H9 (cell line): ENCODE measurements at regions not wholly inside any gene's neighbourhood (a gene's known extent, or its start where the extent isn't known, plus 50 kb on each side); places are given as distances from the start of the nearest gene placed in this dataset.
A peak's percentile ranks its signal among the peaks of the same experiment; 100 is the strongest.

Experiments used
- DNase-seq: peaks from one replicate; pipeline ENCODE4 v3.0.0-alpha.2; 2017
- H2AFZ ChIP-seq: one replicate; pipeline ENCODE4 v1.6.1; 2013; ENCODE audit warnings: mild to moderate bottlenecking, low read length, control low read depth, moderate library complexity
- H2AK5ac ChIP-seq: 2 replicates; pipeline ENCODE4 v1.6.1; 2013; ENCODE audit warnings: low read length, control low read depth, mixed read lengths; ENCODE audit not compliant: insufficient read length
- H2BK120ac ChIP-seq: one replicate; pipeline ENCODE4 v1.6.1; 2013; ENCODE audit warnings: low read depth, mild to moderate bottlenecking, low read length, control low read depth, inconsistent platforms; ENCODE audit not compliant: poor library complexity, severe bottlenecking
- H2BK12ac ChIP-seq: 2 replicates; pipeline ENCODE4 v1.6.1; 2013; ENCODE audit warnings: low read length, control low read depth, mixed read lengths, low read depth; ENCODE audit not compliant: insufficient read length
- H2BK15ac ChIP-seq: 2 replicates; pipeline ENCODE4 v1.6.1; 2013; ENCODE audit warnings: low read depth, low read length, control low read depth
- H2BK20ac ChIP-seq: one replicate; pipeline ENCODE4 v1.6.1; 2013; ENCODE audit warnings: low read depth, mild to moderate bottlenecking, low read length, control low read depth, inconsistent platforms; ENCODE audit not compliant: poor library complexity, severe bottlenecking
- H2BK5ac ChIP-seq: 2 replicates; pipeline ENCODE4 v1.6.1; 2013; ENCODE audit warnings: low read length, control low read depth, mixed read lengths; ENCODE audit not compliant: insufficient read length
- H3K14ac ChIP-seq: 2 replicates; pipeline ENCODE4 v1.6.1; 2013; ENCODE audit warnings: low read length, control low read depth; ENCODE audit not compliant: insufficient read depth
- H3K18ac ChIP-seq: 2 replicates; pipeline ENCODE4 v1.6.1; 2013; ENCODE audit warnings: low read depth, mild to moderate bottlenecking, mixed read lengths, low read length, control low read depth; ENCODE audit not compliant: insufficient read length
- H3K23ac ChIP-seq: 2 replicates; pipeline ENCODE4 v1.6.1; 2013; ENCODE audit warnings: low read length, control low read depth, mixed read lengths, low read depth; ENCODE audit not compliant: insufficient read length
- H3K23me2 ChIP-seq: 2 replicates; pipeline ENCODE4 v1.6.1; 2013; ENCODE audit warnings: low read depth, mild to moderate bottlenecking, mixed read lengths, low read length, control low read depth; ENCODE audit not compliant: insufficient read length, poor library complexity, severe bottlenecking
- H3K27ac ChIP-seq: 2 replicates; pipeline ENCODE4 v1.5.1; 2013; ENCODE audit warnings: low read length, control low read depth, mixed read lengths, low read depth; ENCODE audit not compliant: insufficient read length
- H3K27me3 ChIP-seq: 2 replicates; pipeline ENCODE4 v1.6.1; 2013; ENCODE audit warnings: low read length, control low read depth, inconsistent platforms; ENCODE audit not compliant: insufficient read depth
- H3K4ac ChIP-seq: 2 replicates; pipeline ENCODE4 v1.6.1; 2013; ENCODE audit warnings: low read depth, mild to moderate bottlenecking, control low read depth, inconsistent platforms, low read length, moderate library complexity
- H3K4me1 ChIP-seq: 2 replicates; pipeline ENCODE4 v1.6.1; 2013; ENCODE audit warnings: low read length, control low read depth, inconsistent platforms; ENCODE audit not compliant: insufficient read depth
- H3K4me2 ChIP-seq: 2 replicates; pipeline ENCODE4 v1.6.1; 2013; ENCODE audit warnings: low read length, control low read depth, mixed read lengths; ENCODE audit not compliant: insufficient read length, insufficient read depth
- H3K56ac ChIP-seq: 2 replicates; pipeline ENCODE4 v1.6.1; 2013; ENCODE audit warnings: low read depth, mild to moderate bottlenecking, mixed read lengths, low read length, control low read depth; ENCODE audit not compliant: insufficient read length
- H3K79me1 ChIP-seq: 2 replicates; pipeline ENCODE4 v1.6.1; 2013; ENCODE audit warnings: low read depth, mild to moderate bottlenecking, moderate library complexity, low read length, control low read depth, inconsistent platforms; ENCODE audit not compliant: insufficient read depth, poor library complexity, severe bottlenecking
- H3K79me2 ChIP-seq: 2 replicates; pipeline ENCODE4 v1.6.1; 2013; ENCODE audit warnings: low read length, control low read depth, inconsistent platforms; ENCODE audit not compliant: insufficient read depth
- H3K9ac ChIP-seq: 2 replicates; pipeline ENCODE4 v1.6.1; 2013; ENCODE audit warnings: low read length, control low read depth, mixed read lengths; ENCODE audit not compliant: insufficient read length; ENCODE audit errors: extremely low read depth
- H3K9me3 ChIP-seq: one replicate; pipeline ENCODE4 v1.6.1; 2013; ENCODE audit warnings: low read depth, low read length, inconsistent platforms; ENCODE audit not compliant: control insufficient read depth
- H3T11ph ChIP-seq: one replicate; pipeline ENCODE4 v1.6.1; 2013; ENCODE audit warnings: mild to moderate bottlenecking, low read length, control low read depth, inconsistent platforms
- H4K20me1 ChIP-seq: one replicate; pipeline ENCODE4 v1.6.1; 2013; ENCODE audit not compliant: control insufficient read depth, insufficient read length, insufficient read depth
- H4K5ac ChIP-seq: 2 replicates; pipeline ENCODE4 v1.6.1; 2013; ENCODE audit warnings: low read depth, mild to moderate bottlenecking, mixed read lengths, low read length, control low read depth; ENCODE audit not compliant: insufficient read length
- H4K8ac ChIP-seq: replicated peaks from 2 replicates; pipeline ENCODE4 v1.6.1; 2013; ENCODE audit warnings: low read length, control low read depth, mixed read lengths, low read depth; ENCODE audit not compliant: insufficient read length
- H4K91ac ChIP-seq: 2 replicates; pipeline ENCODE4 v1.6.1; 2013; ENCODE audit warnings: low read depth, mild to moderate bottlenecking, moderate library complexity, mixed read lengths, low read length, control low read depth; ENCODE audit not compliant: insufficient read length
- H3K27ac Mint-ChIP-seq, 3 experiments: 2 replicates in 2 of 3; 3 replicates in 1 of 3; pipeline ENCODE4 v1.8.0; 2020 to 2021; ENCODE audit warnings: mixed read lengths in 3 of 3, mild to moderate bottlenecking in 1 of 3, moderate library complexity in 1 of 3
- H3K27me3 Mint-ChIP-seq: 2 replicates; pipeline ENCODE4 v1.8.0; 2021; ENCODE audit warnings: low read depth, mild to moderate bottlenecking, moderate library complexity, mixed read lengths
- H3K36me3 Mint-ChIP-seq, 3 experiments: 2 replicates in 2 of 3; 3 replicates in 1 of 3; pipeline ENCODE4 v1.8.0; 2020 to 2021; ENCODE audit warnings: low read depth in 3 of 3, mixed read lengths in 3 of 3; ENCODE audit not compliant: insufficient read depth in 1 of 3
- H3K4me1 Mint-ChIP-seq, 2 experiments: 2 replicates each; pipeline ENCODE4 v1.8.0; 2020; ENCODE audit warnings: mixed read lengths in 2 of 2
- H3K4me3 Mint-ChIP-seq, 2 experiments: 2 replicates in 1 of 2; 3 replicates in 1 of 2; pipeline ENCODE4 v1.8.0; 2020 to 2021; ENCODE audit warnings: mild to moderate bottlenecking in 2 of 2, mixed read lengths in 2 of 2, moderate library complexity in 1 of 2
- H3K9me3 Mint-ChIP-seq, 2 experiments: 2 replicates in 1 of 2; 3 replicates in 1 of 2; pipeline ENCODE4 v1.8.0; 2020; ENCODE audit warnings: mild to moderate bottlenecking in 2 of 2, mixed read lengths in 2 of 2, moderate library complexity in 1 of 2
- CTCF ChIP-seq: fragments of 200-600 bp; sonication (generic); conservative IDR thresholded peaks from 3 replicates; pipeline ENCODE4 v1.8.0; 2021; ENCODE audit warnings: antibody characterized with exemption, mild to moderate bottlenecking
- WGBS: extraction: QIAGEN DNeasy Blood & Tissue Kit; methylation state at CpG from one replicate; pipeline ENCODE4 v1.1.7; 2013; ENCODE audit warnings: missing lambda C conversion rate, low lambda C conversion rate, mixed read lengths; ENCODE audit not compliant: insufficient read length; ENCODE audit errors: extremely low coverage; 5-methylcytosine and 5-hydroxymethylcytosine counted together

- Histone ChIP-seq H3K14ac (no peak overlapping the region), H3K23ac (no peak overlapping the region), H2AK5ac (no peak overlapping the region), H3K9me3 (no peaks in the 10 kb centered on the region), H3K27me3 (no peaks in the 10 kb centered on the region), H2AFZ (no peak overlapping the region), H3K27ac (peak overlapping the region; percentile 74), H4K91ac (no peak overlapping the region), H3K9ac (no peak overlapping the region), H3K4ac (no peak overlapping the region), H3K4me1 (peaks cover 8% of the 10 kb centered on the region; the same call in 1 of the 2 replicates), H2BK5ac (no peak overlapping the region), H3K79me1 (no peaks in the 10 kb centered on the region), H3K4me2 (no peak overlapping the region), H4K8ac (no peak overlapping the region), H3K23me2 (no peaks in the 10 kb centered on the region), H4K20me1 (no peaks in the 10 kb centered on the region), H3K79me2 (no peaks in the 10 kb centered on the region), H3K18ac (no peak overlapping the region), H2BK15ac (no peak overlapping the region), H4K5ac (no peak overlapping the region), H2BK12ac (no peak overlapping the region), H2BK20ac (no peak overlapping the region), H2BK120ac (no peak overlapping the region), H3T11ph (no peak overlapping the region), H3K56ac (no peak overlapping the region)
- Mint-ChIP-seq H3K4me3 (no peak overlapping the region), H3K4me1 (peaks cover 23 to 34% of the 10 kb centered on the region in 2 experiments), H3K27ac (peak overlapping the region; percentile 11 to 93 (median 23); a peak in 4 of 7 replicates), H3K9me3 (no peaks in the 10 kb centered on the region), H3K27me3 (no peaks in the 10 kb centered on the region), H3K36me3 (no peaks in the 10 kb centered on the region)
- no peak for DNase-seq
- TF ChIP-seq CTCF = no peak
- no CpG with 5 or more reads among the region's 5 CpGs for WGBS
Observed at GRCh38 chr3:117114517-117115265, 405.1 kb downstream of the TUSC7 start.
